CD14-positive monocyte (primary cell): ENCODE measurements at regions not wholly inside any gene's neighbourhood (a gene's known extent, or its start where the extent isn't known, plus 50 kb on each side); places are given as distances from the start of the nearest gene placed in this dataset.
"Not testable (repeated sequence)": the region's sequence is repeated elsewhere in the genome, so short reads cannot be mapped to it uniquely, and the experiment has no call there.

Experiments
- DNase-seq, 3 donors: peaks; one replicate each; pipeline ENCODE4 v3.0.0-alpha.2; 2011 to 2022
- H2AFZ ChIP-seq: 2 replicates; pipeline ENCODE4 v1.6.0; 2012; ENCODE audit warnings: mild to moderate bottlenecking, low read depth, low read length, inconsistent platforms; ENCODE audit not compliant: insufficient read depth, poor library complexity, severe bottlenecking
- H3K27ac ChIP-seq, 2 donors: 1 replicate in 1 of 2; 2 replicates in 1 of 2; pipeline ENCODE4 v1.5.1; 2012 to 2013; ENCODE audit warnings: low read length in 2 of 2, control low read depth in 1 of 2, inconsistent platforms in 1 of 2, low read depth in 1 of 2, mild to moderate bottlenecking in 1 of 2
- H3K27me3 ChIP-seq, 2 donors: one replicate each; pipeline versions ENCODE4 v1.6.0 to v1.6.1; 2011 to 2013; ENCODE audit warnings: low read length in 2 of 2; ENCODE audit not compliant: control insufficient read depth in 2 of 2, insufficient read depth in 2 of 2
- H3K36me3 ChIP-seq, 2 donors: replicated peaks in 1 of 2; 1 replicate in 1 of 2; 2 replicates in 1 of 2; pipeline versions ENCODE4 v1.5.1 to v1.6.1; 2012 to 2013; ENCODE audit warnings: low read length in 2 of 2, control low read depth in 1 of 2, inconsistent platforms in 1 of 2, mild to moderate bottlenecking in 1 of 2; ENCODE audit not compliant: insufficient read depth in 2 of 2, control insufficient read depth in 1 of 2
- H3K4me1 ChIP-seq, 2 donors: 1 replicate in 1 of 2; 2 replicates in 1 of 2; pipeline versions ENCODE4 v1.5.1 to v1.6.1; 2012 to 2013; ENCODE audit warnings: low read length in 2 of 2, control low read depth in 1 of 2, inconsistent platforms in 1 of 2, mild to moderate bottlenecking in 1 of 2, moderate library complexity in 1 of 2; ENCODE audit not compliant: insufficient read depth in 2 of 2, control insufficient read depth in 1 of 2
- H3K4me2 ChIP-seq: replicated peaks from 2 replicates; pipeline ENCODE3; 2012; ENCODE audit warnings: low read length, moderate library complexity, mild to moderate bottlenecking; ENCODE audit not compliant: poor library complexity, severe bottlenecking; ENCODE audit errors: extremely low read depth
- H3K4me3 ChIP-seq, 3 experiments: fragments of 200-600 bp in 1 of 3; sonication (generic) in 1 of 3; replicated peaks in 1 of 3; 1 replicate in 2 of 3; 2 replicates in 1 of 3; pipeline ENCODE4 v1.5.1; 2011 to 2013; ENCODE audit warnings: low read length in 3 of 3, mild to moderate bottlenecking in 3 of 3, control low read depth in 2 of 3, low read depth in 2 of 3, inconsistent platforms in 1 of 3, moderate library complexity in 1 of 3
- H3K79me2 ChIP-seq: 2 replicates; pipeline ENCODE4 v1.6.0; 2012; ENCODE audit warnings: mild to moderate bottlenecking, control low read depth, inconsistent platforms, low read length, moderate library complexity; ENCODE audit not compliant: insufficient read depth
- H3K9ac ChIP-seq: 2 replicates; pipeline ENCODE4 v1.6.0; 2017; ENCODE audit warnings: low read length, mild to moderate bottlenecking; ENCODE audit not compliant: insufficient read depth, poor library complexity, severe bottlenecking
- H3K9me3 ChIP-seq, 2 donors: replicated peaks in 1 of 2; 1 replicate in 1 of 2; 2 replicates in 1 of 2; pipeline versions ENCODE4 v1.5.1 to v1.6.1; 2012 to 2013; ENCODE audit warnings: low read length in 2 of 2, control low read depth in 1 of 2; ENCODE audit not compliant: control insufficient read depth in 1 of 2, insufficient read depth in 1 of 2
- H4K20me1 ChIP-seq: 2 replicates; pipeline ENCODE4 v1.6.0; 2012; ENCODE audit warnings: mild to moderate bottlenecking, low read length, control low read depth, moderate library complexity; ENCODE audit not compliant: insufficient read depth
- H3K27ac Mint-ChIP-seq, 7 donors: one replicate each; pipeline ENCODE4 v1.8.0; 2020; ENCODE audit warnings: mild to moderate bottlenecking in 7 of 7, mixed read lengths in 7 of 7, moderate library complexity in 6 of 7, inconsistent platforms in 2 of 7
- H3K27me3 Mint-ChIP-seq, 3 donors: one replicate each; pipeline ENCODE4 v1.8.0; 2021 to 2022; ENCODE audit warnings: low read depth in 3 of 3, mild to moderate bottlenecking in 3 of 3, mixed read lengths in 3 of 3, moderate library complexity in 3 of 3, inconsistent platforms in 1 of 3
- H3K36me3 Mint-ChIP-seq, 2 donors: one replicate each; pipeline ENCODE4 v1.8.0; 2020; ENCODE audit warnings: mixed read lengths in 2 of 2, inconsistent platforms in 1 of 2, mild to moderate bottlenecking in 1 of 2
- H3K4me1 Mint-ChIP-seq: one replicate; pipeline ENCODE4 v1.8.0; 2020; ENCODE audit warnings: mild to moderate bottlenecking, mixed read lengths
- H3K4me3 Mint-ChIP-seq, 2 donors: one replicate each; pipeline ENCODE4 v1.8.0; 2020; ENCODE audit warnings: mild to moderate bottlenecking in 2 of 2, mixed read lengths in 2 of 2, moderate library complexity in 1 of 2
- H3K9me3 Mint-ChIP-seq, 7 donors: one replicate each; pipeline ENCODE4 v1.8.0; 2020 to 2022; ENCODE audit warnings: mixed read lengths in 7 of 7, mild to moderate bottlenecking in 6 of 7, moderate library complexity in 6 of 7, inconsistent platforms in 2 of 7
- CTCF ChIP-seq: fragments of 200-600 bp; IDR thresholded peaks from one replicate; pipeline ENCODE4 v1.8.0; 2022; ENCODE audit warnings: antibody characterized with exemption, mild to moderate bottlenecking
- WGBS: methylation state at CpG from one replicate; pipeline ENCODE4 v1.1.5; 2013; ENCODE audit warnings: missing lambda C conversion rate; ENCODE audit not compliant: insufficient coverage; 5-methylcytosine and 5-hydroxymethylcytosine counted together
- intact Hi-C, 2 donors: fragments of 100-400 bp; cut with micrococcal nuclease; formaldehyde crosslinking; loops; one replicate each; pipeline versions ENCODE4 v1.15.0 to v1.15.1; 2023

GRCh38 chr4:37555322-37555721 lies 130.9 kb downstream of the RELL1 start:
- H3K9me3 Mint-ChIP-seq, result peaks cover 18 to 40% (median 27%) of the 10 kb centered on the region in 7 donors
- Histone ChIP-seq H3K9me3 (peaks cover 12 to 13% of the 10 kb centered on the region in 2 donors), H3K27ac (no peak overlapping the region), H2AFZ (no peak overlapping the region), H3K79me2 (no peaks in the 10 kb centered on the region), H3K27me3 (no peaks in the 10 kb centered on the region), H3K36me3 (no peaks in the 10 kb centered on the region), H3K4me3 (no peak overlapping the region), H3K4me2 (no peak overlapping the region), H3K9ac (no peak overlapping the region), H3K4me1 (no peaks in the 10 kb centered on the region), H4K20me1 (no peaks in the 10 kb centered on the region)
- no peak overlapping the region for H3K27ac Mint-ChIP-seq
- no peak for TF ChIP-seq CTCF
- WGBS, result 88% methylated on average over 4 of the region's 5 CpGs
- DNase-seq, result no peak
- H3K4me3 Mint-ChIP-seq, result no peak overlapping the region
- H3K27me3 Mint-ChIP-seq, result no peaks in the 10 kb centered on the region
- intact Hi-C loops, result no loop called here
- H3K4me1 Mint-ChIP-seq, result no peaks in the 10 kb centered on the region
- H3K36me3 Mint-ChIP-seq, result no peaks in the 10 kb centered on the region

GRCh38 chr4:37549866-37550265 lies 136.3 kb downstream of the RELL1 start:
- no CpG with 5 or more reads among the region's 3 CpGs for whole genome bisulfite sequencing
- peaks cover 22 to 25% of the 10 kb centered on the region in 2 donors for H3K9me3 ChIP-seq
- H3K27ac ChIP-seq, H3K4me1 ChIP-seq, H3K27ac Mint-ChIP-seq, H3K4me3 ChIP-seq, H3K36me3 ChIP-seq, H3K9ac ChIP-seq, H3K4me1 Mint-ChIP-seq, H2AFZ ChIP-seq, H3K4me3 Mint-ChIP-seq, H3K27me3 ChIP-seq, H4K20me1 ChIP-seq, H3K79me2 ChIP-seq, intact Hi-C loops, DNase-seq, H3K4me2 ChIP-seq, H3K27me3 Mint-ChIP-seq, H3K36me3 Mint-ChIP-seq: not testable (repeated sequence)
- peaks cover 17 to 50% (median 45%) of the 10 kb centered on the region in 7 donors for H3K9me3 Mint-ChIP-seq
